OCI-LY1 (cell line): ENCODE measurements at regions not wholly inside any gene's neighbourhood (a gene's known extent, or its start where the extent isn't known, plus 50 kb on each side); places are given as distances from the start of the nearest gene placed in this dataset.

Source experiments
- H2AFZ ChIP-seq: fragments of 200-600 bp; sonication (generic), shearing (Covaris generic); 2 replicates; pipeline ENCODE4 v1.6.0; 2014; ENCODE audit warnings: antibody characterized with exemption, mild to moderate bottlenecking, low read length
- H3F3A ChIP-seq: fragments of 200-600 bp; sonication (generic), shearing (Covaris generic); 2 replicates; pipeline ENCODE4 v1.6.0; 2014; ENCODE audit warnings: mild to moderate bottlenecking, antibody characterized with exemption, low read length, moderate library complexity; ENCODE audit not compliant: insufficient read depth
- H3K27ac ChIP-seq: fragments of 200-600 bp; sonication (generic); 2 replicates; pipeline ENCODE4 v1.5.1; 2014; ENCODE audit warnings: low read length, mixed run types, mild to moderate bottlenecking, low read depth; ENCODE audit not compliant: poor library complexity, severe bottlenecking
- H3K27me3 ChIP-seq: fragments of 200-600 bp; sonication (generic); 2 replicates; pipeline ENCODE4 v1.6.0; 2014; ENCODE audit warnings: antibody characterized with exemption, mild to moderate bottlenecking, low read length, moderate library complexity; ENCODE audit not compliant: insufficient read depth
- H3K36me3 ChIP-seq: fragments of 200-600 bp; sonication (generic); 2 replicates; pipeline ENCODE4 v1.6.1; 2014; ENCODE audit warnings: mild to moderate bottlenecking, antibody characterized with exemption, low read length, moderate library complexity, mixed read lengths; ENCODE audit not compliant: insufficient read depth
- H3K4me1 ChIP-seq: fragments of 200-600 bp; sonication (generic); 2 replicates; pipeline ENCODE4 v1.5.1; 2014; ENCODE audit warnings: mild to moderate bottlenecking, low read length, moderate library complexity; ENCODE audit not compliant: insufficient read depth, severe bottlenecking
- H3K4me2 ChIP-seq: fragments of 200-600 bp; sonication (generic), shearing (Covaris generic); 2 replicates; pipeline ENCODE4 v1.6.1; 2014; ENCODE audit warnings: low read length
- H3K4me3 ChIP-seq: fragments of 200-600 bp; sonication (generic); 2 replicates; pipeline ENCODE4 v1.5.1; 2014; ENCODE audit warnings: low read length, low read depth, mild to moderate bottlenecking, mixed read lengths; ENCODE audit not compliant: poor library complexity, severe bottlenecking
- H3K79me2 ChIP-seq: fragments of 200-600 bp; shearing (Covaris generic); 2 replicates; pipeline ENCODE4 v1.6.1; 2016; ENCODE audit warnings: mixed run types, low read length, mixed read lengths; ENCODE audit not compliant: insufficient read depth
- H3K9ac ChIP-seq: fragments of 200-600 bp; sonication (generic), shearing (Covaris generic); 2 replicates; pipeline ENCODE4 v1.6.1; 2014; ENCODE audit warnings: mild to moderate bottlenecking, low read length, mixed read lengths
- H3K9me2 ChIP-seq: fragments of 200-600 bp; sonication (generic), shearing (Covaris generic); 2 replicates; pipeline ENCODE4 v1.6.1; 2014; ENCODE audit warnings: low read depth, mild to moderate bottlenecking, low read length, mixed read lengths
- H3K9me3 ChIP-seq: fragments of 200-600 bp; shearing (Covaris generic); 2 replicates; pipeline ENCODE4 v1.6.1; 2014; ENCODE audit warnings: low read length, mixed read lengths
- H4K20me1 ChIP-seq: fragments of 200-600 bp; sonication (generic), shearing (Covaris generic); 2 replicates; pipeline ENCODE4 v1.6.0; 2016; ENCODE audit warnings: mild to moderate bottlenecking, low read length; ENCODE audit not compliant: insufficient read depth
- EZH2 ChIP-seq: fragments of 200-600 bp; sonication (generic), shearing (Covaris generic); IDR thresholded peaks from 2 replicates; pipeline ENCODE4 v1.8.0; 2017; ENCODE audit warnings: borderline replicate concordance, mixed run types, mild to moderate bottlenecking, antibody characterized with exemption, low read length, moderate library complexity, mixed read lengths
- TF ChIP-seq, protein P1 (sequence below): fragments of 200-600 bp; sonication (generic), shearing (Covaris generic); IDR thresholded peaks from 2 replicates; pipeline ENCODE4 v1.5.1; 2017; ENCODE audit warnings: mild to moderate bottlenecking, antibody characterized with exemption, low read length, moderate library complexity, mixed read lengths

DNA sequence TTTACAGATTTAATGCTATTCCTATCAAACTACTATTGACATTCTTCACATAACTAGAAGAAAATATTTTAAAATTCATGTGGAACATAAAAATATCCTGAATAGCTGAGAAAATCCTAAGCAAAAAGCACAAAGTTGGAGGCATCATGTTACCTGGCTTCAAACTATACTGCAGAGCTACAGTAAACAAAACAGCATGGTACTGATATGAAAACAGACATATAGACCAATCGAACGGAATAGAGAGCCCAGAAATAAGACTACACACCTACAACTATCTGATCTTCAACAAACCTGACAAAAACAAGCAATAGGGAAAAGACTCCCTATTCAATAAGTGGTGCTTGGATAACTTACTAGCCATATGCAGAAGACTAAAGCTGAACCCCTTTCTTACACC, 273.4 kb upstream of the GRIA3 start:
- H4K20me1 ChIP-seq, result no peaks in the 10 kb centered on the region
- no peak overlapping the region for H3K4me3 ChIP-seq
- no peaks in the 10 kb centered on the region for H3K4me1 ChIP-seq
- no peak for TF ChIP-seq EZH2
- TF ChIP-seq, protein P1, sequence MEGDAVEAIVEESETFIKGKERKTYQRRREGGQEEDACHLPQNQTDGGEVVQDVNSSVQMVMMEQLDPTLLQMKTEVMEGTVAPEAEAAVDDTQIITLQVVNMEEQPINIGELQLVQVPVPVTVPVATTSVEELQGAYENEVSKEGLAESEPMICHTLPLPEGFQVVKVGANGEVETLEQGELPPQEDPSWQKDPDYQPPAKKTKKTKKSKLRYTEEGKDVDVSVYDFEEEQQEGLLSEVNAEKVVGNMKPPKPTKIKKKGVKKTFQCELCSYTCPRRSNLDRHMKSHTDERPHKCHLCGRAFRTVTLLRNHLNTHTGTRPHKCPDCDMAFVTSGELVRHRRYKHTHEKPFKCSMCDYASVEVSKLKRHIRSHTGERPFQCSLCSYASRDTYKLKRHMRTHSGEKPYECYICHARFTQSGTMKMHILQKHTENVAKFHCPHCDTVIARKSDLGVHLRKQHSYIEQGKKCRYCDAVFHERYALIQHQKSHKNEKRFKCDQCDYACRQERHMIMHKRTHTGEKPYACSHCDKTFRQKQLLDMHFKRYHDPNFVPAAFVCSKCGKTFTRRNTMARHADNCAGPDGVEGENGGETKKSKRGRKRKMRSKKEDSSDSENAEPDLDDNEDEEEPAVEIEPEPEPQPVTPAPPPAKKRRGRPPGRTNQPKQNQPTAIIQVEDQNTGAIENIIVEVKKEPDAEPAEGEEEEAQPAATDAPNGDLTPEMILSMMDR, result no peak
- no peaks in the 10 kb centered on the region for H3K27me3 ChIP-seq
- no peaks in the 10 kb centered on the region for H3K9me2 ChIP-seq
- no peak overlapping the region for H3K9ac ChIP-seq
- H3K27ac ChIP-seq, result no peak overlapping the region
- no peaks in the 10 kb centered on the region for H3K36me3 ChIP-seq
- no peaks in the 10 kb centered on the region for H3F3A ChIP-seq
- H2AFZ ChIP-seq, result no peak overlapping the region
- no peaks in the 10 kb centered on the region for H3K9me3 ChIP-seq
- no peak overlapping the region for H3K4me2 ChIP-seq
- H3K79me2 ChIP-seq, result no peaks in the 10 kb centered on the region

DNA sequence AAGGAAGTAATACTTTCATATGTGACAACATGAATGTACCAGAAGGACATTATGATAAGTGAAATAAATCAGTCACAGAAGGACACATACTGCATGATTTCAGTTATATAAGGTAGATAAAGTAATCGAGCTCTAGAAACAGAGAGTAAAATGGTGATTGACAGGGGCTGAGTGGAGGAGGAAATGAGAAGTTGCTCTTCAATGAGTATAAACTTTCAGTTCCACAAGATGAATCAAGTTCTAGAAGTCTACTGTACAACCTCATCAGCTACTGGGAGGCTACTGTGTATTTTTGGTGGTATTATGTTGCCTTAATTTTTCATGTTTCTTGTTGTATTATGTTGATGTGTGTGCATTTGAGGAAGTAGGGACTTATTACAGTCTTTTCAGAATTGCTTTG, 270.9 kb upstream of the GRIA3 start:
- no peak for TF ChIP-seq EZH2
- TF ChIP-seq, protein P1, result no peak
- Histone ChIP-seq H3K79me2 (no peaks in the 10 kb centered on the region), H3K4me1 (no peaks in the 10 kb centered on the region), H3K9me2 (no peaks in the 10 kb centered on the region), H3K4me2 (no peak overlapping the region), H3F3A (no peaks in the 10 kb centered on the region), H3K36me3 (no peaks in the 10 kb centered on the region), H3K27ac (no peak overlapping the region), H3K9me3 (no peaks in the 10 kb centered on the region), H2AFZ (no peak overlapping the region), H3K27me3 (no peaks in the 10 kb centered on the region), H3K9ac (no peak overlapping the region), H4K20me1 (no peaks in the 10 kb centered on the region), H3K4me3 (no peak overlapping the region)

- H3K9me2 ChIP-seq, result no peaks in the 10 kb centered on the region
- H3K27ac ChIP-seq, result no peak overlapping the region
- H3F3A ChIP-seq, result no peaks in the 10 kb centered on the region
- no peaks in the 10 kb centered on the region for H3K9me3 ChIP-seq
- no peaks in the 10 kb centered on the region for H3K36me3 ChIP-seq
- no peaks in the 10 kb centered on the region for H3K4me1 ChIP-seq
- no peaks in the 10 kb centered on the region for H3K79me2 ChIP-seq
- H3K4me3 ChIP-seq, result no peak overlapping the region
- no peak overlapping the region for H3K4me2 ChIP-seq
- H4K20me1 ChIP-seq, result no peaks in the 10 kb centered on the region
- TF ChIP-seq EZH2, result no peak
- TF ChIP-seq, protein P1, result no peak
- H3K27me3 ChIP-seq, result no peaks in the 10 kb centered on the region
- no peak overlapping the region for H2AFZ ChIP-seq
- no peak overlapping the region for H3K9ac ChIP-seq
These were observed 270.3 kb upstream of the GRIA3 start for GRCh38 chrX:122913764-122914163.
